GM18511 (cell line): ENCODE measurements at regions not wholly inside any gene's neighbourhood (a gene's known extent, or its start where the extent isn't known, plus 50 kb on each side); places are given as distances from the start of the nearest gene placed in this dataset.

Source experiments
- ATAC-seq: cut with Tn5 transposase; IDR thresholded peaks from one replicate; pipeline ENCODE4 v1.9.1; 2021; ENCODE audit warnings: mild to moderate bottlenecking, moderate library complexity; ENCODE audit not compliant: unreplicated experiment

DNA sequence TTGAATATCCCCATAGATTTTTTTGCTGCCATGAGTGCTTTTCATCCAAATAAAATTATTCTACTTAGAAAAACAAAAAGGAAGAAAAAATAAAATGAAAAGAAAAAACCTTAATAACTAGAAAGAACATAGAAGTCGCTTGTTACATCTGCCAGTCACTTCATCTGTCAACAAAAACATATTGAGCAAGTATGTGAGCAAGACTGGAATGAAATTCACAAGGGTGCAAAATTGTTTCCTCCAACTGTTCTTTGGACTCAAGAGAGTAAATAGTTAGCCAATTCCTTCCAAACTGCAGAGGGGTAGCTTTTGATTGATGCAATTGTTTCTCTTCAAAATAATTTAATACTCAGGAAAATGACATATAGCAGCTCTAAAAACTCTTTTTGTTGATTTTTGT lies 336.3 kb upstream of the CDH7 start:
- no peak for ATAC-seq

DNA sequence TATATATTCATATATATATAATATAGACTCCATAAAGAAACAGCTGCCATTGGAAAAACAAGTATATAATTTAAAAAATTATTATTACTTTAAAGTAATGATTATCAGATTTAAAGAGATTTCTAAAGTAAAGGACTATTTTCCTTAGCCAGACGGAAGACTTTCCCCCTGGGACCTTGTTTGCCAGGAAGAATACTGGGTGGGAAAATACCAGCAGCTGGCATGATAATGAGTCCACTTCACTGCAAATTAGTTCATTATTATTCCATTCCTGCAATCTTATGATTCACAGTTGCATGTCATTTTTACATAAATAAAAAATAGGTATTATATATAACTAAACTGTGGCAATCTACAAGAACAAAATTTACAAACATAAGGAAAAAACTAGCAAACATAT lies 339.8 kb upstream of the CDH7 start:
- no peak for ATAC-seq

DNA sequence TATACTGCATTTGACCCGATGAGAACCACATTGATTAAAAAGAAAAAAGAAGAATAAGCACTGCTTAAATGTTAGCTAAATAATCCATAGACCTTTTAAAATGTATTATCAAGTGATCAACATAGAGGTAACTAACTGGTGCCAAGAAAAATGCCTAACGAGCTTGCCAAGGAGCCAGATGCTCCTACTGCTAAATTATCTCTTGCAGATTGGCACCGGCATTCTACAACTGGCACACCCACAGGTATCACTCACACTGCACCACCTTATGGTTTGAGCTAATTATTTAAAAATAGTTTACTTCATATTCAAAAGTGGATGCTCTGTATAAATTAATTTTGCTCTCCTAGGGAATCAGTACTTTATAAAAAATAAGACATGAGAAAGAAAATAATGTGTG lies 341.6 kb upstream of the CDH7 start:
- no peak for ATAC-seq

DNA sequence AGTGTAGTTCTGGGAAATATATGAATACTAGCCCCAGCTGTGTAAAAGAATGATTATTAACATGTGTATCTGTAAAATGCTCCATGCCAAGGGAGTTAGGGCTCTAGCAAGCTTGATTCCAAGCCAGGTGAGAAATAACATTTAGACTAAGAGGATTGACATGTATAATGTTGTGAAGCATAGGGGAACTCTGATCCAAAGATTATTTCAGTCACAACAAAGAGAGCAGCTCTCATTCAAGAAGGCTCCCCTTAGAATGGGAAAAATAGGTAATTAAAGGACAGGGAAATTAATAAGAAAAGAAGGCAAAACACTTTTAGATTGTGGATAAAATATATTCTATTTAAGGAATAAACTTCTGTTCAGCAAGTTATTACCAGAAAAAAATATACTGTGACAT lies 347.3 kb upstream of the CDH7 start:
- ATAC-seq, result no peak

DNA sequence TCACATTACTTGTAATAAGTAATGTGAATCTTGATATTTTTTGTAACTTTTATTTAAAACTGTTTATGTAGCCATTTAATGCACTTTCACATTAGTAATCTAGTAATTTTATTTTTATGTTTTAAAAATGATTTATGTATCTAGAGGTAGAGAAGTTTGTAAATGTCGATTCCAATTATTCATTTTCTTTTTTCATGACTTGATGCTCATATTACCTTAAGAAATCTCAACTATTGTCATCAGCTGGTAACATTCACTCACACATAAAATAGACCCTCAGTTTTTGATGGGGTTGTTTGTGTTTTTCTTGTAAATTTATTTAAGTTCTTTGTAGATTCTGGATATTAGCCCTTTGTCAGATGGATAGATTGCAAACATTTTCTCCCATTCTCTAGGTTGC lies 351.7 kb upstream of the CDH7 start:
- ATAC-seq, result no peak

DNA sequence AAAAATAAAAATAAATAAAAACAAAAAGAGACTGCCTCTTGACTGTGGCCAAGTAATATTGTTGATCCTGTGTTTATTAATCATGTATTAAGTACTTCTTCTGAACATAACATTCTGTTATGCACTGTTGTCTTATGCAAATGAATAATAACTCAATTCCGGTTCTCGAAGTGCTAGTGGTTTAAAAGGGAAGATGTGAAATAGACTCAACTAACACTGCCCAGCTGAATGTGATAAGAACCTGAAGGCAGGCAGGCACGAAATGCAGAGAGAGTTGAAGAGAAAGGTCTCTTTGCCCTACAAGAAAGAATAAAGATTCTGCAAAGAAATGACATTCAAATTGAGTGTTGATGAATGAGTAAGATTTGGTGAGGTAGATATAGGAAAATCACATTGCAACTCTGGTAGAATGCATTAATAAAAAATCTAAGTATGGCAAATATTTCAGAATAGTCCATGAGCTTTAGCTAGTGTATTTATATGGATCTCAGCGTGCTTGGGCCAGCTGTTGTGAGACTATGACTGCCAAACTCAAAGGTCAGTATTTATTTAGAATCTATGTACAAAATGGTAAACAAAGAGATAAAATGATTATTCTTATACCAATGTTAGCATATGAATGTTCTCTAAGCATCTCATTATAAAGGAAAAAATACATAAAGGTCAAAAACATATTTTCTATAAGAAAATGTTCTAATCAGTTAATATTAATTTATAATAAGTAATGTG lies 352.3 kb upstream of the CDH7 start:
- ATAC-seq, result no peak

DNA sequence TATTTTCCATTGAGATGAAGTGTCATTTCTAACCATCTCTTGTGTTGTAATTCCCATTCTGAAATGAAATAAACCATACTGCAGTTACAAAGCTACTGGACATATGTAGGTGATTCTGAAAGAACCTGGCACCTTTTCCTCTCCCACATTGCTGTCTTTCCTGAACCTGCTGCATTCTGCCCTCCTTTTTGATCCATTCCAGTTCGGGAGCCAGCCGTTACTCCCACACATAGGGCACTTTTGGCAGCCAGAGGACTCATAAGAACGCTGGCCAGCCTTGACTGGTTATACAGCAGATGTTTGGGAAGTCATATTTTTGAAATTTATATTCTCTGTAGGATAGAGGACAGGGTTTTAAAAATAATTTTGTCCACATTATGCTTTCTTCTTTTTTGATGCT lies 369.8 kb upstream of the CDH7 start:
- ATAC-seq, result no peak

DNA sequence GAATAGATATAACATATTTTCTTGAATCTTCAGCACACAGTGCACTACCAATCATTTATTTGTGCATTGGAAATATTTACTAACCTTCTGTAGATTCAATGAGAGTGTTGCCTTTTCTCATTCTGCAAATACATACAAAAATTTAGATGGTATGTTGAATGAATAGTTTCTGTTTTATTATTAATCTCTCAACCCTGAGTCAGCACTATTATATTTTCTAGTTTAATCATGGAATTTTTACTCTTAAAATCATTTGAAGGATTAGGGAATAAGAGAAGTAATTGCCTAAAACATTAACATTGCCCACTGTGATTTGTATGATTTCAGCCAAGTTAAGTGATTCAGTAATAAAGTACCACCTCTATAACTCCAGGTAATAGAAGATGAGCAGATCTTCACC lies 370.2 kb upstream of the CDH7 start:
- no peak for ATAC-seq

DNA sequence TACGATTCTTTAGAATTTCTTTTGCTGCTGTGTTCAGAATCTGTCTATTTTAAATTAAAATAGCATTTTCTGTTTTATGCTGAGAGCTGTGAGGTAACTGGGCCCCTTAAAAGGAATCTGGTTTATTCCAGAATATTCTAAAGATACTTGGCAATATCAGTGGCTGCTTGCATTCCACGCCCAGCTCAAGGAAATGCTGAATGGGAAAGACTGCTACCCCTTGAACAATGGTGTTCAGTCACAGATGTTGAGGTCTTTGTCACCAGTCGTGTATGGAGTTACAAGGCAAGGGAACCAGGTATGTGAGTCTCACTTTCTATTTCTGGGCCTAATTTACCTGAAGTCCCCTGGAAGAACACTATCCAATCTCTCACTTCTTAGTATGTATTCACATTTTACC lies 377.9 kb upstream of the CDH7 start:
- ATAC-seq, result no peak

DNA sequence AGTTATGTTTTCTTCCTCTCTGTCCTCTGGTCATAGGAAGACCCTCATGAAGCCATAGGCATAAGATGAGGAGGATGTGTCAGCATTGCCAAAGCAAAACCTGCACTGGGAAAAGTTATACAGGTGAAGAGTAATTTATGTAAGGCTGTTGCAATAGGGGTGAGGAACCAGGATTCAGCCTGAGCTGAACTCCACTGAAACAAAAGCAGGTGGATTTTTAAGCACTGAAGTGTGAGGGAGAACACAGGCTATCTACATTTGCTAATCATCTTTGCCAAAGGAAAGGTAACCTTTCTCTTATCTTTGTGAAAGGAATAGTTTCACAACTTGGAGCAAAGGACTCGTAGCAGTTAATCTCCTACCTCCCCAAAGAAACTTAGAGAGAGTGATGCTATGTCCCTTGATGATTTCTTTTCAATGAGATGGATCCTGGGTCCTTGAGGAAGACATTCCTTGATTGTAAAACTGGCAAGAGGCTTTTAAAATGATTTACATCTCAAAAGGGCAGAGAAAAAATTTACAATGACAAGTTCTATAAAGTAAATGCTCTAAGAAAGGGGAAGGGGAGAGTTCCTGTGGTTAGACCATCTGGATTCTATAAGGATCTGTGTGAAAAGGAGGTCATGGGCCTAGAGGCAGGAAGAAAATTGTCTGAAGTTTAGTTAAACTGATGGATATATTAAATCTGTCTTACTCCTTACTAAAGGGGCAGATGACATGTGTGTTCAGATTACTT lies 385.4 kb upstream of the CDH7 start:
- ATAC-seq, result no peak

DNA sequence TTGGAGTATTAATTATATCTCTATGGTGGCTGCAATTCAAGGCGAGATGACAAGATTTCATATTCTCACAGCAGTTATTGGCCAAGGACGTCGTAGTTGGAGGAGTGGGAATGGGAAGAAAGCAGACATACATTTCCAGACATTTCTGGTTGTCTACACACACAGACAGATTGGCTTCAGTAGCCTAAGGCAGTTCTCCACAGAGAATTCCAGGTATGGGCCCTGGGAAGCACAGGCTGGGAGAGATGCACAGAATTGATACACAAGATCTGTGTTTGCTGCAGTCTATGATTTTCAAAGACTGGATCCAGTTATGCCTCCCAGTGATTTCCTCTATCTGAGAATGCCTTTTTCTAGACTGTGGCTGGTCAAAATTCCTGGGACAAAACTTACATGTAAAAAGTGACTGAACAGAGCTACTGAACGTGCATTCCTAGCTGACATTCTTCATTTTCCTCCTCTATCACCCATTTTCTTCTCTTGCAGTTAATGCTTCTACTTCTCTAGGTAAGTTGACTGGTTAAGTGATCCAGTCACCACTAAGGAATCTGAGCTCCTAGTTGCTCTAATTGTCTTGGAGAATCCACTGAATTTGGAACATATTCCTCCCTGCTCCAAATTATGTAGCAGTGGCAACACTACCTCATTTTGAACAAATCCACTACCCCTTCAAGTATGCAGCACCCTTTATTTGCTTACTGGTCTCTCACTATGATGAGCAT lies 386.7 kb upstream of the CDH7 start:
- ATAC-seq, result no peak

DNA sequence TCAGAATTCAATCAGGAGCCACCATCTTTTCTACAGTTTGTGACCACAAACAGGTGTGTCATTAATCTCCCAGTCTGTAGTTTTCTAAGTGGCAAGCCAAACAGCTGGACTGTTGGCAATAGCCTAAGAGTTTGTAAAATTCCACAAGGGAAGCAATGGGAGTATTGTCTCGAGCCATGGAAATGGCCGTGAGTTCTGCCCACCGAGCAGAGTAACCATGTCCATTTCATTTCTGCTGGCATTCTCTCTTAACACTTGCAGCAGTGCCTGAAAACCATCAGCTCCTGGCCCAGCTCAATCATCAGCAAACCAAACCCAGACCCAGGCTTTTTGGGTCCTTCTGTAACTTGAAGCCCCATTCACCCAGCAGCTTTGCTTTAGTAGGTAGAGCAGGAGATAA lies 387.8 kb upstream of the CDH7 start:
- no peak for ATAC-seq

DNA sequence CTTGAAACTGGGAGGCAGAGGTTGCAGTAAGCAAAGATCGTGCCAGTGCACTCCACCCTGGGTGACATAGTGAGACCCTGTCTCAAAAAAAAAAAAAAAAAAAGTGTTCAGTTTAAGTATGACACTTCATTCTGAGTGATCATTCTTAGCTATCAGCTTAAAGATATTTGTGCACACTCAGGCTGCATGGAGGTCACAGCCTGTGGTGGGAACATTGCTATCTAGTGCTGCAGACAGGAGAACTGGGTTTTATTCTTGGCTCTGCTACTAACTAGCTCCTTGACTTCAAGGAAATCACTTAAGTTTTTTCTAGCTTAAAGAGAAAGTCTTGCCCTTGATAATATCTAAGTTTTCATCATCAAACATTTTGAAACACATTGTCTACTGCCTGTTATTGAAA lies 391.3 kb upstream of the CDH7 start:
- ATAC-seq, result no peak

DNA sequence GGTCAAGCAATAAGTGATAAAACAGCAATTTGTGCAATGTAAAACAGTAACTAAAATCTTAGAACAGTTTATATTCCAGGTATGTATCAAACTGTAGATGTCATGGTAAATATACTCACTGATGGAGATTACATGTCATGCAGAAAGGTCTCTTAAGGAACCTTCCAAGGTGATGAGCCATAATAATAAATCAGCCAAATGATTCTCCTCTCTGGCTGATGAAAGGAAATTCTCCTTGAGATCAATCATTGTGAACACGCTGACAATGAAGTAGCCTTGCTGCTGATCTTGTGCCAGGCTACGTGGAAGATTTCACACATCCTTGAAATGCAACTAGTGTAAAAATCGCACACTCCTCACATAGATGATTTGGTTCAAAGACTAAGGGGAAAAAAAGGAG lies 392.5 kb upstream of the CDH7 start:
- no peak for ATAC-seq

DNA sequence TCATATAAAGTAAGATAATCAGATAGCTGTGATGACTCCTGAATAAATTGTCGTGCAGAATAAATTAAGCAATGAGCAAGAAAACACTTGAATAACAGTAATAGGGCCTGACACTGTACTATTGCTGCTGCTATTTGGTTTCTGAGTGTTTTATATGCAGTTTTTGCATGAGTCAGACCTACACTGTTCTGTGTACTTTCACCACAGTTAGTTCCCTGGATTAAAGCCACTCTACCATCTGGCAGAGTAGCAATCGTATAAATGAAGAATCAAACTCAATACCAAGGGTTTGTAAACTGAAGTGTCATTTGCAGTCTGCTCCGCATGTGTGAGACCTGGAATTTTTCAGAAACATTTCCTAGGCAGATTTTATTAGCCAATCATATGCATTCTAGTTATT lies 398.6 kb upstream of the CDH7 start:
- ATAC-seq, result no peak

DNA sequence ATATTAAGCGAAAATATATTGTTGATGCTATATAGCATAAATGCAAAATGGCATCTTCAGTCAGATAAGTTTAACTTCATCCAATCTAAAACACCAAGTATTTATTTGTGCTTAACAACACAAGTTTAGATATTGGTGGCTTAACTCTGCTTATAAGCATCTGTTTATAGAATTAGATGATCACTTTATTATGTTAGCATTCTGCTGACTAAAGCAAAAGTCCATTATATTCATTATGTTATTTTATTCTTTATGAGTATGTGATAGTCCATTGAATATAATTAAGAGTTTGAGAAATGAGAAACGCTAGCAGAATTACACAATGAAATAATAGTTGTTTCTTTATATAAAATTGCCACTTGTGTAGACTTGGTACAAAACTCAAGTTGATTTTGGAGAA lies 401.2 kb upstream of the CDH7 start:
- no peak for ATAC-seq

DNA sequence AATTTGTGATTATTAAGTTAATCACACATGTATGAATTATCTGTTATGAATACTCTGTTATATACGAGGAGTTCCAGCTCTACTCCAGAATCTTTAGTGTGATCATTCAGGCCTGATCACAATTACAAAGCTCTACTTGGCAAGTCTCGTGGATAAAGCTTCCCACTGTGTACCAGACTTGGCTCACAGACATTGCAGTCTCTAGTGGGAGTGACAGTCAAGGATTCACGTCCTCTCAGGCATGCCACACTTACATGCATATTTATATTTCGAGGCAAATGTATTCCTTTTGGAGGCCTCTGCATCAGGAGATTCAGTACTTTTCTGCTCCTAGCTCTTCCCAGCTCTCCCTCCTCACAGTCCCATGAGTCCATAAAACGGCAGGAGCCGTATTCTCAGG lies 403.4 kb upstream of the CDH7 start:
- ATAC-seq, result no peak

DNA sequence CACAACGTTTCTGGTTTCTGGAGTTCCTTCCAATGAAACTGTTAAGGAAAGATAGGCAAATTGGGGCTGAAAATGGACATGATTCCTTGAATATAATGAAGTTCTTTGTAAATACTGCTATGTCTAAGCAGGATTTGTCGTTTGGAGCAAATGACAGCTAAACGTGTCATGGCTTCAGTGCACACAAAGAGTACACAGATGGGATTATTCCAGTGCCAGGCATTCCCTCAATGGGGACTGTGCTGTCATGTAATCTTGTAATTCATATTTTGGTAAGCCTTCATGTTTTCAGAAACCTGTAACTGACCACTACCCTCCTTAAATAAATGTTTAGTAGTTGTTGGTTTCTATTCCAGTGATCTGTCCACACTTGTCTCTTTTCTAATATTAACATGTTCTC lies 404.7 kb upstream of the CDH7 start:
- ATAC-seq, result no peak

DNA sequence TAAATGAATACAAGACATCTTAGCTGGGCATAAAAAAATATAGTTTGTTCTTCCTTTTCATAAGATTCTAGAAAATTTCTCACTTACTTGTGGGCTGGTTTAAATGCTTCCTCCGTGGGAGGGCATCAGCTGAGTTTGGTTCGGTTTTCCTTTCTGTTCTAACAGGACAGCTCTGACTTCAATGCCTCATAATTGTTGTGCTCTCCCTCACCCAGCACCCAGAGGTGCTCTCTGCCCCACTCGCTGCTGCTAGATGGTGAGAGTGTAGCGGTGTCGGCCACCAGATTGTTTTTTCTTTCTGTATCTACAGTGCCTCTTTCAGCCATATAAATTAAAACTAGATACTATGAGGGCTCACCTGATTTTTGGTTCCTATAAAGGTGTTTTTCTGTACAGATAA lies 407.2 kb upstream of the CDH7 start:
- ATAC-seq, result no peak

DNA sequence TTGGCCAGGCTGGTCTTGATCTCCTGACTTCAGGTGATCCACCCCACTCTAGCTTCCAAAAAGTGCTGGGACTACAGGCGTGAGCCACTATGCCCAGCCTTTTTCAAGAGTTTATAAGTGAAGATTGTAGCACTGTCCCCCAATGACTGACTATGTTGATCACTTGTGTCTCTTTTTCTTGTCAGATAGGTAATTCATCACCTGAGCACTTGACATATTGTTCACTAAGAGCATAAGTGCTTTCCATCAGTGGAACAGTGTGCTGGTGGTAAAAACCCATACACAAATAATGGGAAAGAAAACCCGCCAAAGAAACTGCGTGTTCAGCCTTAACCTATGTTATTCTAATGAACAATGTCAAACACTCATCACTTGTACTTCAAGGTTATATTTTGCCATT lies 414.4 kb upstream of the CDH7 start:
- ATAC-seq, result no peak

DNA sequence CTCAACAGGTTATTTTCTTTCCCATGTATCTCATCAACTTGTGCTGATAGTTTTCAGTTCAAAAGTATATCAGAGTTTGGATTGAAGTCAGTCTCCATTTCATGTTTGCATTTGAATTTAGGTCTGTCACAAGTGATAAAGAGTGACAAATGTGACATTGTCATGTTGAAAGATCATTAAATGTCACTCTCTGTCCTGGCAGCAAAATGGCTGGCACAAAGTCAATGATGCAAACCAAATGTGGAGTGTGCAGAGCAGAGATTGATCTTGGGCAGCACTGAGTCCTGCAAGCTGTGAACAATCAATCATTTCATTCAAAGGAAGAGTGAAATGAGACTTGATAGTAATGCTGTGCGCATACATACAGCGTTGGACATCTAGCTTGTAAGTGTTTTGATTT lies 421.8 kb upstream of the CDH7 start:
- ATAC-seq, result no peak

DNA sequence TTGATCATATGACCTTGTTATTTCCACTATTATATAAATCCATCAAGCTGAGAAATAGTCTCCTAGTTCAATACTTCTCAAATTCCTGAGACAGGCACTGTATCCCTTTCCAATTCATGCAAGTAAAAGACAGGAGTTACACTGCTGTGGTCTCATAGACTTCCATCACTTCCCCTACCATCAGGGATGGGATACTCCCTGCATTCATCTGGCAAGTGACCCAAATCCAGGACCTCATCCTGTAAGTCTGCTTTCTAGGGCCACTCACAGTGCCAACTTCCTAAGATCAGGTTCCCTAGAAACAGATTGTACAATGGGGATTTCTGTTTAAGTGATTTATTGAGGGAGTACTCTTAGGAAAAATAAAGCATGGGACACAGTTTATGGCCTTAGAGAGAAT lies 424.0 kb upstream of the CDH7 start:
- no peak for ATAC-seq
